ENCODE measurements at regions not wholly inside any gene's neighbourhood (a gene's known extent, or its start where the extent isn't known, plus 50 kb on each side); places are given as distances from the start of the nearest gene placed in this dataset.
A peak's percentile ranks its signal among the peaks of the same experiment; 100 is the strongest.

GRCh38 chr13:106916329-106916976, 348.5 kb upstream of the ARGLU1 start:
- TF ChIP-seq CTCF (IDR thresholded peaks at IDR 0.05) = no peak
- no peaks in the 10 kb centered on the region for H3K36me3 ChIP-seq (ENCODE audit: control insufficient read depth, insufficient read depth, low read length)
- ATAC-seq (no peak), DNase-seq (no peak)
- H3K27me3 ChIP-seq (ENCODE audit: control insufficient read depth, insufficient read depth, low read length) = no peaks in the 10 kb centered on the region
- Mint-ChIP-seq H3K4me1 (peaks cover 7% of the 10 kb centered on the region in 2 donors), H3K9me3 (no peaks in the 10 kb centered on the region), H3K36me3 (no peaks in the 10 kb centered on the region), H3K27me3 (ENCODE audit: low read depth in 2 of 2) (peaks cover 5 to 37% of the 10 kb centered on the region in 2 donors), H3K4me3 (peak overlapping the region; percentile 71), H3K27ac (no peak overlapping the region)
- no peak overlapping the region for H3K27ac ChIP-seq (ENCODE audit: low read length)
- WGBS (ENCODE audit: insufficient coverage) = 91% methylated on average over 10 of the region's 15 CpGs
- no peaks in the 10 kb centered on the region for H3K4me1 ChIP-seq (ENCODE audit: control insufficient read depth, insufficient read depth, low read length)
- H3K9me3 ChIP-seq (ENCODE audit: control insufficient read depth, insufficient read depth, low read length) = no peaks in the 10 kb centered on the region
- no peak overlapping the region for H3K4me3 ChIP-seq (ENCODE audit: low read length)
- intact Hi-C loops (cut with micrococcal nuclease) = no loop called here

GRCh38 chr13:106915146-106915545, 347.2 kb upstream of the ARGLU1 start:
- intact Hi-C loops (cut with micrococcal nuclease) = no loop called here
- no peak overlapping the region for H3K4me3 Mint-ChIP-seq
- H3K27ac ChIP-seq (ENCODE audit: low read length) = no peak overlapping the region

GRCh38 chr13:106911627-106912026, 343.7 kb upstream of the ARGLU1 start:
- Histone ChIP-seq H3K9me3 (ENCODE audit: control insufficient read depth, insufficient read depth, low read length) (no peaks in the 10 kb centered on the region), H3K36me3 (ENCODE audit: control insufficient read depth, insufficient read depth, low read length) (no peaks in the 10 kb centered on the region), H3K4me1 (ENCODE audit: control insufficient read depth, insufficient read depth, low read length) (no peaks in the 10 kb centered on the region), H3K27ac (ENCODE audit: low read length) (no peak overlapping the region), H3K4me3 (ENCODE audit: low read length) (no peak overlapping the region), H3K27me3 (ENCODE audit: control insufficient read depth, insufficient read depth, low read length) (no peaks in the 10 kb centered on the region)
- Mint-ChIP-seq H3K27ac (no peak overlapping the region), H3K4me3 (no peak overlapping the region), H3K27me3 (ENCODE audit: low read depth in 2 of 2) (peaks cover 0 to 20% of the 10 kb centered on the region in 2 donors), H3K4me1 (no peaks in the 10 kb centered on the region), H3K36me3 (no peaks in the 10 kb centered on the region), H3K9me3 (peaks cover 3 to 6% of the 10 kb centered on the region in 2 donors)
- intact Hi-C loops (cut with micrococcal nuclease) = no loop called here
- no peak for ATAC-seq
- no peak for TF ChIP-seq CTCF (IDR thresholded peaks at IDR 0.05)
- no peak for DNase-seq
- 75% methylated on average over 4 of the region's 4 CpGs for whole genome bisulfite sequencing (ENCODE audit: insufficient coverage)

More at GRCh38 chr13:106915146-106915545, 347.2 kb upstream of the ARGLU1 start:
- no peak for DNase-seq
- no peak for TF ChIP-seq CTCF (IDR thresholded peaks at IDR 0.05)
- H3K27me3 Mint-ChIP-seq (ENCODE audit: low read depth in 2 of 2) = peaks cover 5 to 37% of the 10 kb centered on the region in 2 donors
- H3K9me3 Mint-ChIP-seq = no peaks in the 10 kb centered on the region
- 87% methylated on average over 3 of the region's 3 CpGs for WGBS (ENCODE audit: insufficient coverage)
- Histone ChIP-seq H3K4me3 (ENCODE audit: low read length) (no peak overlapping the region), H3K4me1 (ENCODE audit: control insufficient read depth, insufficient read depth, low read length) (no peaks in the 10 kb centered on the region), H3K9me3 (ENCODE audit: control insufficient read depth, insufficient read depth, low read length) (no peaks in the 10 kb centered on the region), H3K27me3 (ENCODE audit: control insufficient read depth, insufficient read depth, low read length) (no peaks in the 10 kb centered on the region), H3K36me3 (ENCODE audit: control insufficient read depth, insufficient read depth, low read length) (no peaks in the 10 kb centered on the region)
- no peaks in the 10 kb centered on the region for H3K36me3 Mint-ChIP-seq
- H3K27ac Mint-ChIP-seq = no peak overlapping the region
- H3K4me1 Mint-ChIP-seq = peaks cover 7% of the 10 kb centered on the region in 2 donors
- ATAC-seq = no peak

- Histone ChIP-seq H3K36me3 (ENCODE audit: control insufficient read depth, insufficient read depth, low read length) (no peaks in the 10 kb centered on the region), H3K27me3 (ENCODE audit: control insufficient read depth, insufficient read depth, low read length) (no peaks in the 10 kb centered on the region), H3K27ac (ENCODE audit: low read length) (no peak overlapping the region), H3K4me3 (ENCODE audit: low read length) (no peak overlapping the region), H3K9me3 (ENCODE audit: control insufficient read depth, insufficient read depth, low read length) (no peaks in the 10 kb centered on the region), H3K4me1 (ENCODE audit: control insufficient read depth, insufficient read depth, low read length) (no peaks in the 10 kb centered on the region)
- Mint-ChIP-seq H3K4me3 (no peak overlapping the region), H3K27ac (no peak overlapping the region), H3K27me3 (ENCODE audit: low read depth in 2 of 2) (peaks cover 0 to 20% of the 10 kb centered on the region in 2 donors), H3K4me1 (no peaks in the 10 kb centered on the region), H3K36me3 (no peaks in the 10 kb centered on the region), H3K9me3 (peaks cover 3 to 6% of the 10 kb centered on the region in 2 donors)
- ATAC-seq (no peak), DNase-seq (no peak)
- TF ChIP-seq CTCF (IDR thresholded peaks at IDR 0.05) = no peak
- intact Hi-C loops (cut with micrococcal nuclease) = no loop called here
- 70% methylated on average over 4 of the region's 5 CpGs for WGBS (ENCODE audit: insufficient coverage)
Observed at GRCh38 chr13:106911020-106911419, 343.1 kb upstream of the ARGLU1 start.

All from natural killer cell (primary cell).